GM23338 (cell line): ENCODE measurements at regions not wholly inside any gene's neighbourhood (a gene's known extent, or its start where the extent isn't known, plus 50 kb on each side); places are given as distances from the start of the nearest gene placed in this dataset.

Experiments
- ATAC-seq: fragments of 200-7000 bp; cut with Tn5 transposase; 3 replicates; pipeline ENCODE4 v1.9.1; 2020
- DNase-seq: peaks from one replicate; pipeline ENCODE4 v3.0.0-alpha.2; 2015; ENCODE audit warnings: low spot score
- H2AFZ ChIP-seq: fragments of 200-600 bp; sonication (generic); 2 replicates; pipeline ENCODE4 v1.8.0; 2016; ENCODE audit warnings: antibody characterized with exemption, mild to moderate bottlenecking, moderate library complexity
- H3F3A ChIP-seq: fragments of 200-600 bp; sonication (generic); replicated peaks from 2 replicates; pipeline ENCODE4 v1.8.0; 2017; ENCODE audit warnings: antibody characterized with exemption, mixed run types, low read depth
- H3K27ac ChIP-seq: fragments of 200-600 bp; sonication (generic); 2 replicates; pipeline ENCODE4 v1.6.1; 2016; ENCODE audit warnings: low read depth
- H3K27me3 ChIP-seq: fragments of 200-600 bp; sonication (generic); 2 replicates; pipeline ENCODE4 v1.8.0; 2016; ENCODE audit warnings: mild to moderate bottlenecking, mixed run types, moderate library complexity; ENCODE audit not compliant: insufficient read depth
- H3K36me3 ChIP-seq: fragments of 200-600 bp; sonication (generic); 2 replicates; pipeline ENCODE4 v1.8.0; 2016; ENCODE audit warnings: mild to moderate bottlenecking; ENCODE audit not compliant: insufficient read depth
- H3K4me1 ChIP-seq: fragments of 200-600 bp; sonication (generic); 2 replicates; pipeline ENCODE4 v1.8.0; 2016; ENCODE audit warnings: mild to moderate bottlenecking, moderate library complexity; ENCODE audit not compliant: insufficient read depth
- H3K4me2 ChIP-seq: fragments of 200-600 bp; sonication (generic); 2 replicates; pipeline ENCODE4 v1.7.1; 2017; ENCODE audit warnings: mixed run types
- H3K4me3 ChIP-seq: fragments of 200-600 bp; sonication (generic); 2 replicates; pipeline ENCODE4 v1.6.1; 2016; ENCODE audit warnings: mixed run types
- H3K79me2 ChIP-seq: fragments of 200-600 bp; sonication (generic); replicated peaks from 2 replicates; pipeline ENCODE4 v1.8.0; 2017; ENCODE audit warnings: mild to moderate bottlenecking; ENCODE audit not compliant: insufficient read depth
- H3K9me2 ChIP-seq: fragments of 200-600 bp; sonication (generic); 2 replicates; pipeline ENCODE4 v1.8.0; 2017; ENCODE audit not compliant: insufficient read depth
- H4K20me1 ChIP-seq: fragments of 200-600 bp; sonication (generic); replicated peaks from 2 replicates; pipeline ENCODE4 v1.8.0; 2017; ENCODE audit warnings: mild to moderate bottlenecking; ENCODE audit not compliant: insufficient read depth
- H3K27ac Mint-ChIP-seq: 2 replicates; pipeline ENCODE4 v1.8.0; 2020; ENCODE audit warnings: inconsistent platforms, mild to moderate bottlenecking, moderate library complexity, mixed read lengths
- H3K27me3 Mint-ChIP-seq: 3 replicates; pipeline ENCODE4 v1.8.0; 2022; ENCODE audit warnings: low read depth, mild to moderate bottlenecking, moderate library complexity, mixed read lengths, inconsistent platforms; ENCODE audit not compliant: insufficient read depth, poor library complexity
- H3K36me3 Mint-ChIP-seq: 3 replicates; pipeline ENCODE4 v1.8.0; 2021; ENCODE audit warnings: low read depth, mild to moderate bottlenecking, inconsistent platforms, moderate library complexity, mixed read lengths
- H3K4me1 Mint-ChIP-seq: 3 replicates; pipeline ENCODE4 v1.8.0; 2020; ENCODE audit warnings: mild to moderate bottlenecking, inconsistent platforms, mixed read lengths
- H3K4me3 Mint-ChIP-seq: 3 replicates; pipeline ENCODE4 v1.8.0; 2021; ENCODE audit warnings: moderate library complexity, mild to moderate bottlenecking, inconsistent platforms, mixed read lengths
- H3K9me3 Mint-ChIP-seq: 3 replicates; pipeline ENCODE4 v1.8.0; 2020; ENCODE audit warnings: moderate library complexity, mild to moderate bottlenecking, inconsistent platforms, mixed read lengths
- ETS1 ChIP-seq: IDR thresholded peaks from 2 replicates; pipeline ENCODE4 v1.6.1; 2016; ENCODE audit warnings: antibody characterized with exemption
- EZH2 ChIP-seq: fragments of 200-600 bp; sonication (generic); IDR thresholded peaks from one replicate; pipeline ENCODE4 v1.8.0; 2017; ENCODE audit warnings: antibody characterized with exemption, mild to moderate bottlenecking, low read depth; ENCODE audit not compliant: unreplicated experiment
- EZH2phosphoT487 ChIP-seq: fragments of 200-600 bp; sonication (generic); IDR thresholded peaks from one replicate; pipeline ENCODE4 v1.8.1; 2018; ENCODE audit warnings: antibody characterized with exemption; ENCODE audit not compliant: unreplicated experiment
- NANOG ChIP-seq: IDR thresholded peaks from 2 replicates; pipeline ENCODE4 v1.6.1; 2016; ENCODE audit warnings: antibody characterized with exemption, borderline replicate concordance
- STAT1 ChIP-seq: IDR thresholded peaks from one replicate; pipeline ENCODE4 v1.6.1; 2016; ENCODE audit warnings: antibody characterized with exemption; ENCODE audit not compliant: unreplicated experiment
- TF ChIP-seq, protein P1 (sequence below): IDR thresholded peaks from one replicate; pipeline ENCODE4 v1.6.1; 2018; ENCODE audit warnings: antibody characterized with exemption; ENCODE audit not compliant: unreplicated experiment

DNA sequence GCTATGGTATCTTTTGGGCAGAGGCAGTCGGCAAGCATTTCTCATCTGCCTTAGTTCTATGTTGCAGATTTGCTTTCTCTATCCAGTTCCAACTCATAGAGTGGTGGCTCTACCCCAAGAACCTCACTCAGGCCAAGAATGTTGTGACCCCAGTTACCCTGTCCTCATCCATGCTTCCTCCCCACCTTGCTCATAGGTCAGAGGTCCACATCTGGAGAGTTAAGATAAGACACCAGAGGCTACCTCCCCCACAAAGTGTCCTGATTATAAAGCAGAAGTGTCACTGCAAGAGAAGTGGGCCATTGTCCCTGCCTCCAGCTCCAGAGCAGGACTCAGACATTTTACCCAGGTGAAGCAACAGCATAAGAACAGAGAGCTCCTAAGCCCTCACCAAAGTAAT is 276.8 kb upstream of the CHST9 start:
- ATAC-seq (no peak), DNase-seq (no peak)
- TF ChIP-seq EZH2phosphoT487 = no peak
- no peak for TF ChIP-seq EZH2
- no peak for TF ChIP-seq STAT1
- TF ChIP-seq ETS1 = no peak
- Mint-ChIP-seq H3K4me3 (no peak overlapping the region), H3K36me3 (no peaks in the 10 kb centered on the region), H3K4me1 (peaks cover 10% of the 10 kb centered on the region; the same call in 2 of the 3 replicates), H3K27me3 (no peaks in the 10 kb centered on the region), H3K9me3 (no peaks in the 10 kb centered on the region), H3K27ac (no peak overlapping the region)
- Histone ChIP-seq H3K4me2 (no peak overlapping the region), H3K27me3 (no peaks in the 10 kb centered on the region), H3K79me2 (no peaks in the 10 kb centered on the region), H3K9me2 (no peaks in the 10 kb centered on the region), H3K27ac (no peak overlapping the region), H3K4me1 (peaks cover 6% of the 10 kb centered on the region), H3K36me3 (no peaks in the 10 kb centered on the region), H2AFZ (no peak overlapping the region; the same call in 1 of the 2 replicates), H4K20me1 (no peaks in the 10 kb centered on the region), H3K4me3 (no peak overlapping the region), H3F3A (no peaks in the 10 kb centered on the region)

GRCh38 chr18:27449104-27449503 is 264.0 kb upstream of the CHST9 start:
- no peak overlapping the region for H3K27ac Mint-ChIP-seq
- ATAC-seq (no peak), DNase-seq (no peak)
- Histone ChIP-seq H4K20me1 (no peaks in the 10 kb centered on the region), H3K27me3 (no peaks in the 10 kb centered on the region), H3F3A (no peaks in the 10 kb centered on the region), H3K36me3 (no peaks in the 10 kb centered on the region; the same call in 1 of the 2 replicates), H3K4me2 (no peak overlapping the region), H3K27ac (no peak overlapping the region), H3K4me1 (no peaks in the 10 kb centered on the region), H3K4me3 (no peak overlapping the region), H3K9me2 (no peaks in the 10 kb centered on the region), H2AFZ (no peak overlapping the region), H3K79me2 (no peaks in the 10 kb centered on the region)
- H3K4me3 Mint-ChIP-seq = no peak overlapping the region
- peaks cover 8% of the 10 kb centered on the region for H3K9me3 Mint-ChIP-seq
- peaks cover 8% of the 10 kb centered on the region; the same call in 1 of the 3 replicates for H3K4me1 Mint-ChIP-seq
- no peak for TF ChIP-seq EZH2
- TF ChIP-seq NANOG = no peak
- TF ChIP-seq ETS1 = no peak
- TF ChIP-seq, protein P1, sequence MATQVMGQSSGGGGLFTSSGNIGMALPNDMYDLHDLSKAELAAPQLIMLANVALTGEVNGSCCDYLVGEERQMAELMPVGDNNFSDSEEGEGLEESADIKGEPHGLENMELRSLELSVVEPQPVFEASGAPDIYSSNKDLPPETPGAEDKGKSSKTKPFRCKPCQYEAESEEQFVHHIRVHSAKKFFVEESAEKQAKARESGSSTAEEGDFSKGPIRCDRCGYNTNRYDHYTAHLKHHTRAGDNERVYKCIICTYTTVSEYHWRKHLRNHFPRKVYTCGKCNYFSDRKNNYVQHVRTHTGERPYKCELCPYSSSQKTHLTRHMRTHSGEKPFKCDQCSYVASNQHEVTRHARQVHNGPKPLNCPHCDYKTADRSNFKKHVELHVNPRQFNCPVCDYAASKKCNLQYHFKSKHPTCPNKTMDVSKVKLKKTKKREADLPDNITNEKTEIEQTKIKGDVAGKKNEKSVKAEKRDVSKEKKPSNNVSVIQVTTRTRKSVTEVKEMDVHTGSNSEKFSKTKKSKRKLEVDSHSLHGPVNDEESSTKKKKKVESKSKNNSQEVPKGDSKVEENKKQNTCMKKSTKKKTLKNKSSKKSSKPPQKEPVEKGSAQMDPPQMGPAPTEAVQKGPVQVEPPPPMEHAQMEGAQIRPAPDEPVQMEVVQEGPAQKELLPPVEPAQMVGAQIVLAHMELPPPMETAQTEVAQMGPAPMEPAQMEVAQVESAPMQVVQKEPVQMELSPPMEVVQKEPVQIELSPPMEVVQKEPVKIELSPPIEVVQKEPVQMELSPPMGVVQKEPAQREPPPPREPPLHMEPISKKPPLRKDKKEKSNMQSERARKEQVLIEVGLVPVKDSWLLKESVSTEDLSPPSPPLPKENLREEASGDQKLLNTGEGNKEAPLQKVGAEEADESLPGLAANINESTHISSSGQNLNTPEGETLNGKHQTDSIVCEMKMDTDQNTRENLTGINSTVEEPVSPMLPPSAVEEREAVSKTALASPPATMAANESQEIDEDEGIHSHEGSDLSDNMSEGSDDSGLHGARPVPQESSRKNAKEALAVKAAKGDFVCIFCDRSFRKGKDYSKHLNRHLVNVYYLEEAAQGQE = no peak
- H3K27me3 Mint-ChIP-seq = no peaks in the 10 kb centered on the region
- H3K36me3 Mint-ChIP-seq = peaks cover 6% of the 10 kb centered on the region
